ENCODE measurements at regions not wholly inside any gene's neighbourhood (a gene's known extent, or its start where the extent isn't known, plus 50 kb on each side); places are given as distances from the start of the nearest gene placed in this dataset.

GRCh38 chr3:158909870-158910269 lies 108.0 kb downstream of the MFSD1 start:
- no peaks in the 10 kb centered on the region for H3K4me1 ChIP-seq (ENCODE audit: control insufficient read depth, insufficient read depth, low read length)
- H3K9me3 Mint-ChIP-seq, result peaks cover 3 to 4% of the 10 kb centered on the region in 2 donors
- no peaks in the 10 kb centered on the region for H3K27me3 ChIP-seq (ENCODE audit: control insufficient read depth, insufficient read depth, low read length)
- ATAC-seq (no peak), DNase-seq (no peak)
- H3K36me3 Mint-ChIP-seq, result no peaks in the 10 kb centered on the region
- peaks cover 0 to 5% of the 10 kb centered on the region in 2 donors for H3K27me3 Mint-ChIP-seq (ENCODE audit: low read depth in 2 of 2)
- H3K4me3 ChIP-seq (ENCODE audit: low read length), result no peak overlapping the region
- intact Hi-C loops (cut with micrococcal nuclease), result no loop called here
- H3K27ac Mint-ChIP-seq, result no peak overlapping the region
- H3K4me3 Mint-ChIP-seq, result no peak overlapping the region
- no peak for TF ChIP-seq CTCF (IDR thresholded peaks at IDR 0.05)
- no peaks in the 10 kb centered on the region for H3K36me3 ChIP-seq (ENCODE audit: control insufficient read depth, insufficient read depth, low read length)
- H3K27ac ChIP-seq (ENCODE audit: low read length), result no peak overlapping the region
- WGBS (ENCODE audit: insufficient coverage), result 61% methylated on average over 2 of the region's 2 CpGs
- no peaks in the 10 kb centered on the region for H3K9me3 ChIP-seq (ENCODE audit: control insufficient read depth, insufficient read depth, low read length)
- H3K4me1 Mint-ChIP-seq, result no peaks in the 10 kb centered on the region

DNA sequence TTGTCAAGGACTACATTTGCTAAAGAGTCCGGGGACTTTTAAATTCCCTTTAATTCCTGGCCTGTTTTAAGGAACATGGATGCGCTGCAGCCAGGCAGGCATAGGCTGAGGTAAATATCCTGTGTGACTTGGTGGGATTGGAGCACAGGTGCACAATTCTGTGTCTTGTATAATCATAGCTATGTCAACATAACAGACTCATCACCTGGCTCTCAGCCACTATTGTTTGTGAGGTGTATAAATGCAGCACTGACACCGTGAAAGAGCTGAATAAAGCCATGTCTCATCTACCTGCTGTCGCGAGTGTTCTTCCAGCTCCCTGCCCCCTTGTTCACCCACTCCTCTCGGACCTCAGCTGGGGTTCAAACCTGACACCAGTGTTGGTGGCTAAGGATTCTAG lies 109.7 kb downstream of the MFSD1 start:
- Mint-ChIP-seq H3K4me1 (no peaks in the 10 kb centered on the region), H3K27ac (no peak overlapping the region), H3K9me3 (peaks cover 3 to 4% of the 10 kb centered on the region in 2 donors), H3K4me3 (no peak overlapping the region), H3K27me3 (ENCODE audit: low read depth in 2 of 2) (peaks cover 0 to 5% of the 10 kb centered on the region in 2 donors), H3K36me3 (no peaks in the 10 kb centered on the region)
- no peak for TF ChIP-seq CTCF (IDR thresholded peaks at IDR 0.05)
- H3K4me1 ChIP-seq (ENCODE audit: control insufficient read depth, insufficient read depth, low read length), result no peaks in the 10 kb centered on the region
- H3K27ac ChIP-seq (ENCODE audit: low read length), result no peak overlapping the region
- H3K4me3 ChIP-seq (ENCODE audit: low read length), result no peak overlapping the region
- H3K27me3 ChIP-seq (ENCODE audit: control insufficient read depth, insufficient read depth, low read length), result no peaks in the 10 kb centered on the region
- intact Hi-C loops (cut with micrococcal nuclease), result no loop called here
- no peaks in the 10 kb centered on the region for H3K9me3 ChIP-seq (ENCODE audit: control insufficient read depth, insufficient read depth, low read length)
- no peaks in the 10 kb centered on the region for H3K36me3 ChIP-seq (ENCODE audit: control insufficient read depth, insufficient read depth, low read length)
- 98% methylated on average over 5 of the region's 6 CpGs for WGBS (ENCODE audit: insufficient coverage)
- DNase-seq (no peak), ATAC-seq (no peak)

GRCh38 chr3:158912188-158912587 lies 110.3 kb downstream of the MFSD1 start:
- Mint-ChIP-seq H3K27ac (no peak overlapping the region), H3K4me3 (no peak overlapping the region), H3K9me3 (peaks cover 3% of the 10 kb centered on the region in 2 donors), H3K36me3 (no peaks in the 10 kb centered on the region), H3K4me1 (no peaks in the 10 kb centered on the region), H3K27me3 (ENCODE audit: low read depth in 2 of 2) (peaks cover 0 to 4% of the 10 kb centered on the region in 2 donors)
- intact Hi-C loops (cut with micrococcal nuclease), result no loop called here
- H3K4me1 ChIP-seq (ENCODE audit: control insufficient read depth, insufficient read depth, low read length), result no peaks in the 10 kb centered on the region
- no peaks in the 10 kb centered on the region for H3K27me3 ChIP-seq (ENCODE audit: control insufficient read depth, insufficient read depth, low read length)
- ATAC-seq (no peak), DNase-seq (no peak)
- no peaks in the 10 kb centered on the region for H3K9me3 ChIP-seq (ENCODE audit: control insufficient read depth, insufficient read depth, low read length)
- no peak overlapping the region for H3K27ac ChIP-seq (ENCODE audit: low read length)
- H3K36me3 ChIP-seq (ENCODE audit: control insufficient read depth, insufficient read depth, low read length), result no peaks in the 10 kb centered on the region
- H3K4me3 ChIP-seq (ENCODE audit: low read length), result no peak overlapping the region
- TF ChIP-seq CTCF (IDR thresholded peaks at IDR 0.05), result no peak
- WGBS (ENCODE audit: insufficient coverage), result 79% methylated on average over 3 of the region's 3 CpGs

DNA sequence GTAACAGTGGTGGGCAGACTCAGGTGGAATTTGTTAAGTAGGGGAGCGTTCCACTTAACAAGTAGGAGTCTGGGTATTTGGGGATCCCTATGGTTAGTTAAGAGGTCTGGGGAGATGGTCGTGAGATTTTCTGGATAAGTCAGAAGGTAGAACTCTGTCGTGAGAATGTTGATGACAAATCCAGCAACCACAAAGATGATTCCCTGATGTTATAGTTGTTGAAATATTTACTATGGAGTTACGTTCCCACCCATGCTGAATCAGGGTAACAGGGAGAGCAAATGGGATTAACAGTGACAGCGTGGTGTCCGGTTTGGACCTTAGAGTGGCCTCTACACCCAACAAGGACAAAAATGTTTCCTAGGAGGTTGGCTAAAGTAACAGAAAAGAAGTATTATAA lies 110.8 kb downstream of the MFSD1 start:
- Histone ChIP-seq H3K27me3 (ENCODE audit: control insufficient read depth, insufficient read depth, low read length) (no peaks in the 10 kb centered on the region), H3K36me3 (ENCODE audit: control insufficient read depth, insufficient read depth, low read length) (no peaks in the 10 kb centered on the region), H3K4me3 (ENCODE audit: low read length) (no peak overlapping the region), H3K9me3 (ENCODE audit: control insufficient read depth, insufficient read depth, low read length) (no peaks in the 10 kb centered on the region), H3K4me1 (ENCODE audit: control insufficient read depth, insufficient read depth, low read length) (no peaks in the 10 kb centered on the region), H3K27ac (ENCODE audit: low read length) (no peak overlapping the region)
- TF ChIP-seq CTCF (IDR thresholded peaks at IDR 0.05), result no peak
- H3K4me1 Mint-ChIP-seq, result no peaks in the 10 kb centered on the region
- ATAC-seq (no peak), DNase-seq (no peak)
- no peaks in the 10 kb centered on the region for H3K27me3 Mint-ChIP-seq (ENCODE audit: low read depth in 2 of 2)
- H3K27ac Mint-ChIP-seq, result no peak overlapping the region
- H3K4me3 Mint-ChIP-seq, result no peak overlapping the region
- no peaks in the 10 kb centered on the region for H3K9me3 Mint-ChIP-seq
- WGBS (ENCODE audit: insufficient coverage), result 82% methylated on average over 6 of the region's 6 CpGs
- intact Hi-C loops (cut with micrococcal nuclease), result no loop called here
- no peaks in the 10 kb centered on the region for H3K36me3 Mint-ChIP-seq

Measured in natural killer cell (primary cell).